ENCODE measurements at regions not wholly inside any gene's neighbourhood (a gene's known extent, or its start where the extent isn't known, plus 50 kb on each side); places are given as distances from the start of the nearest gene placed in this dataset.

DNA sequence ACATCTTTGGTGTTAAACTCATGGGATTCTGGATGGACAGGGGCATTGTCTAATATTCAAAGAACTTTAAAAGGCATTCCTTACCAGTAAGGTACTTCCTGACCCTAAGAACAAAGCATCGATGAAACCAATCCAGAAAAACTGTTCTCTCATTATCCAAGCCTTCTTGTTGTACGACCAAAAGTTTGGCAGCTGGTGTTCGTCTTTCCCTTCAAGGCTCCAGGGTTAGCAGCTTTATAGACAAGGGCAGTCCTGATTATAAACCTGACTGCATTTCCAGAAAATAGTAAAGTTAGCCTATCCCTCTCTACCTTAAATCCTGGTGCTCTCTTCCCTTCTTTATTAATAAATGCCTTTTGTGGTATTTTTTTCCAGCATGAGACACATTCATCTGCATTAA lies 149.4 kb upstream of the MRPS30 start:
- in situ Hi-C loops (cut with HindIII; ENCODE audit: low pct_ligation_motif_present, low sequenced_read_pairs) = no loop called here
- TF ChIP-seq, protein P1, sequence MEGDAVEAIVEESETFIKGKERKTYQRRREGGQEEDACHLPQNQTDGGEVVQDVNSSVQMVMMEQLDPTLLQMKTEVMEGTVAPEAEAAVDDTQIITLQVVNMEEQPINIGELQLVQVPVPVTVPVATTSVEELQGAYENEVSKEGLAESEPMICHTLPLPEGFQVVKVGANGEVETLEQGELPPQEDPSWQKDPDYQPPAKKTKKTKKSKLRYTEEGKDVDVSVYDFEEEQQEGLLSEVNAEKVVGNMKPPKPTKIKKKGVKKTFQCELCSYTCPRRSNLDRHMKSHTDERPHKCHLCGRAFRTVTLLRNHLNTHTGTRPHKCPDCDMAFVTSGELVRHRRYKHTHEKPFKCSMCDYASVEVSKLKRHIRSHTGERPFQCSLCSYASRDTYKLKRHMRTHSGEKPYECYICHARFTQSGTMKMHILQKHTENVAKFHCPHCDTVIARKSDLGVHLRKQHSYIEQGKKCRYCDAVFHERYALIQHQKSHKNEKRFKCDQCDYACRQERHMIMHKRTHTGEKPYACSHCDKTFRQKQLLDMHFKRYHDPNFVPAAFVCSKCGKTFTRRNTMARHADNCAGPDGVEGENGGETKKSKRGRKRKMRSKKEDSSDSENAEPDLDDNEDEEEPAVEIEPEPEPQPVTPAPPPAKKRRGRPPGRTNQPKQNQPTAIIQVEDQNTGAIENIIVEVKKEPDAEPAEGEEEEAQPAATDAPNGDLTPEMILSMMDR (IDR thresholded peaks at IDR 0.05; ENCODE audit: low read depth, low read length, missing control alignments) = no peak
- Histone ChIP-seq H3K27me3 (replicated peaks) (no peaks in the 10 kb centered on the region), H3K36me3 (replicated peaks) (no peaks in the 10 kb centered on the region), H3K4me3 (ENCODE audit: low read depth, low read length) (no peak overlapping the region), H3K27ac (no peak overlapping the region)
- no peak for DNase-seq

DNA sequence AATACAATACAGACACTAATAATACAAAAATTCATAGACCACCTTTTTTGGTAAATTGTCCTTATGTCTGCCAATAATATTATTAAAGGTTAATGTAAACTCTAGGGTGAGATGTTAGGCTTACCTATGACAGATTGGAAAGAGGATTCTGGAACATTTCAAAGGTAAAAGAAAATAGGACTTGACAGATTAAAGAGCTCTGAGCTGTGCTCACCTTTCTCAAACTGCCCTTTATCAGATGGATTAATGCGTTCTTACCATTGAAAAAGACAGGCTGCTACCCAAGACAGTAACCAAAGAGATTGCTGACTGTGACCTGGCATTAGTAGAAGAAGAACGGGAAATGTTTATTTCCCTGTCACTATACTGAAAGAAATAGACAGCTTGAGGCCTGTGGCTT lies 156.1 kb upstream of the MRPS30 start:
- DNase-seq = no peak
- TF ChIP-seq, protein P1 (IDR thresholded peaks at IDR 0.05; ENCODE audit: low read depth, low read length, missing control alignments) = no peak

DNA sequence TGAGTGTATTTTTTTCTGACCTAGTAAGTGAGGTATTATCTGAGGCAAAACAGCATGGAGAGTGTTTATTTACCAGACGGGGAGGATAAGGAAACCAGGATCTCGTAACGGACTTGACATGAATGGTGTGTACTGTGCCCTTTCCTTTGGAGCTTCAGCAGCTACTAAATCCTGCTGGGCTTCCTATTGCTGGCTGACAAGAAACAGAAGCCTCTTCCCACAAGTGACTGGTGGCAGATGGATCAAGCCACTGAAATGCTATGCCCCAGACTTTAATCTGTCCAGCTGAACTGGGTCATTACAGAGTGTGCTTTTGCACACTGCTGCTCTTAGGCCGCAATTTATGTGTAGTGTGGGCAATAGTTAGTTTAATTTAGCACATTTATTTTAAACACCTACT lies 162.7 kb upstream of the MRPS30 start:
- no peaks in the 10 kb centered on the region for H3K36me3 ChIP-seq (replicated peaks)
- in situ Hi-C loops (cut with HindIII; ENCODE audit: low pct_ligation_motif_present, low sequenced_read_pairs) = no loop called here
- TF ChIP-seq, protein P1 (IDR thresholded peaks at IDR 0.05; ENCODE audit: low read depth, low read length, missing control alignments) = no peak
- H3K4me3 ChIP-seq (ENCODE audit: low read depth, low read length) = no peak overlapping the region
- no peak overlapping the region for H3K27ac ChIP-seq
- H3K27me3 ChIP-seq (replicated peaks) = no peaks in the 10 kb centered on the region
- no peak for DNase-seq

More for the DNA sequence above, 156.1 kb upstream of the MRPS30 start:
- no peaks in the 10 kb centered on the region for H3K36me3 ChIP-seq (replicated peaks)
- H3K27ac ChIP-seq = no peak overlapping the region
- no peak overlapping the region for H3K4me3 ChIP-seq (ENCODE audit: low read depth, low read length)
- H3K27me3 ChIP-seq (replicated peaks) = no peaks in the 10 kb centered on the region
- in situ Hi-C loops (cut with HindIII; ENCODE audit: low pct_ligation_motif_present, low sequenced_read_pairs) = no loop called here

DNA sequence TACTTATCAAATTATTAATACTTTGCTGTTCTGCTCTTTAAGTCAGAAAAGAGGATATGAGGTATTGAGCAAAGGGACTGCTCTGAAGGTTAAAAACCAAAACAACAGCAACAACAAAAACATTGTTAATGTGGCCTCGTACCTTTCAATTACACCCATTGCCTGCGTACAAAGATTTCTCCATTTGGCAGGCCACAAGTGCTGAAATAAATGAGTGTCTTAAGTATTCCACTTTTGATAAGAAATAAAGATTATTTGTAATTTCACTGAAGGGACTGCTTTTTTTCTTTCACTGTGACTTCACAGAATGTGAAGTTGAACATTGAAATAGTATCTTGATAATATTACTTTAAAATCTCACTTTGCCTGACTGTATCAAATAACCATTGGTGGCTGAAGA lies 163.2 kb upstream of the MRPS30 start:
- Histone ChIP-seq H3K27ac (no peak overlapping the region), H3K27me3 (replicated peaks) (no peaks in the 10 kb centered on the region), H3K4me3 (ENCODE audit: low read depth, low read length) (no peak overlapping the region), H3K36me3 (replicated peaks) (no peaks in the 10 kb centered on the region)
- TF ChIP-seq, protein P1 (IDR thresholded peaks at IDR 0.05; ENCODE audit: low read depth, low read length, missing control alignments) = no peak
- in situ Hi-C loops (cut with HindIII; ENCODE audit: low pct_ligation_motif_present, low sequenced_read_pairs) = no loop called here
- DNase-seq = no peak

DNA sequence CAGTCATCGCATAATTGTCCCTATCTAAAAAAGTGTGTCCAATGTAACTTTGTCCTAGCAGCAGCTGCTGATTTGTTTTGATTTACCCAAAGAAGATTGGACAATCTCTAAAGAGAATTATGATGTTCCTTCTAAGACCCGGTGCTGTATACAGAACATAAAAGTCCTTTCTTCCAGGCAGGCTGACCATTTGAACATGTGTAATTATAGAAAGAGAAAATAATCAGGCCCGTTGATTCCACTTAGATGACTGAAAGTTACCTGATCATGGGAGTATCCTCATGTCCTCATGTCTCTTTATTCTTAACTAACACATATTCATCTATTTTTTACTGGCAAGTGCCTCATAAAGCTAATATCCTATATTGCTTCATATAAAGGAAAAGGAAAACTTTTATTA lies 164.1 kb upstream of the MRPS30 start:
- TF ChIP-seq, protein P1 (IDR thresholded peaks at IDR 0.05; ENCODE audit: low read depth, low read length, missing control alignments) = no peak
- in situ Hi-C loops (cut with HindIII; ENCODE audit: low pct_ligation_motif_present, low sequenced_read_pairs) = no loop called here
- no peak for DNase-seq
- no peaks in the 10 kb centered on the region for H3K27me3 ChIP-seq (replicated peaks)
- no peak overlapping the region for H3K27ac ChIP-seq
- H3K4me3 ChIP-seq (ENCODE audit: low read depth, low read length) = no peak overlapping the region
- H3K36me3 ChIP-seq (replicated peaks) = no peaks in the 10 kb centered on the region

DNA sequence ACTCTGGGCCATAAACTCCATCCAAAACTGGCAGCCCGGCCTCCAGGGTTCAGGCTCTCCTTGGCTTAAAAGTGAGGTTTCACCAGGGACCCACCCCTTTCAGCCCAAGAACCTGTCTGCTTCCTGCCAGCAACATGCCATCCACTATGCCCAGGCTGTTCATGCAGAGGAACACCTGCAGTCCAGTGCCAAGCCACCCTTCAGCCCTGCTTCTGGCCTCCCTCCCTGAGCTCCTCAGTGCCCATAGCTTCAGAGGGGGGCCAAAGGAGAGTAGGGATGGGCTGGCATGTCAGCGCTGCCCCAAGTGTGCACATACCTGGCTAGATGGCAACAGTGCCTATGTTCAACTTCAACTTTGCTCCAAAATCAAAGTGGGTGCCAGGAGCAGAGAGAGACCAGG lies 166.9 kb upstream of the MRPS30 start:
- in situ Hi-C loops (cut with HindIII; ENCODE audit: low pct_ligation_motif_present, low sequenced_read_pairs) = no loop called here
- TF ChIP-seq, protein P1 (IDR thresholded peaks at IDR 0.05; ENCODE audit: low read depth, low read length, missing control alignments) = no peak
- no peaks in the 10 kb centered on the region for H3K36me3 ChIP-seq (replicated peaks)
- DNase-seq = no peak
- no peak overlapping the region for H3K27ac ChIP-seq
- H3K27me3 ChIP-seq (replicated peaks) = no peaks in the 10 kb centered on the region
- no peak overlapping the region for H3K4me3 ChIP-seq (ENCODE audit: low read depth, low read length)

Measured in brain microvascular endothelial cell (primary cell).